ENCODE measurements at regions not wholly inside any gene's neighbourhood (a gene's known extent, or its start where the extent isn't known, plus 50 kb on each side); places are given as distances from the start of the nearest gene placed in this dataset.

DNA sequence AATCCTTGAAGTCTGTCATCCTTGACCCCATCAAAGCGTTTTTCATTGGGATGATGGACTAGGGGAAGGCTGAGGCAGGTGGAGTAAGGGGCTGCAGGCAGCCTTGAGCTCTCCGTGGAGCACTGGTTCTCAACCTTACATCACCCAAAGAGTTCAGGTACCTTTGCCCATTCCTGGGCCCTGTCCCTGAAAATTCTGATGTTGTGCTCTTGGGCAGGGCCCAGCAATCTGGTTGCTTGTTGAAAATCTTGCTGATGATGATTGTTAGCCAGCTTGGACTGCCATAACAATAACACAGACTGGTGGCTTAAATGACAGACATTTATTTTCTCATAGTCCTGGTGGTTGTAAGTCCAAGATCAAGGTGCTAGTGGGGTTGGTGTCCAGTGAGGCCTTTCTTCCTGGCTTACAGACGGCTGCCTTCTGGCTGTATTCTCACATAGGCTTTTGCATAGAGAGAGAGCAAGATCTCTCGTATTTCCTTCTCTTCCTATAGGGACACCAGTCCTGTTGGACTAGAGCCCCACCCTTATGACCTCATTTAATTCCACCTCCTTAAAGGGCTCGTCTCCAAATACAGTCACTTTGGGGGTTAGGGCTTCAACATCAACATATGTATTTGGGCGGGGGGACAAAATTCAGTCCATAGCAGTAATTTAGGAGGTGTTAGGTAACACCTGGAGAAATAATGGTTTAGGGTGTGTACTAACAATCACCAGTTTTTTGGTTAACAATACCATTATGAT, 104.9 kb downstream of the PLEKHG1 start:
- Histone ChIP-seq H3K36me3 (replicated peaks in 1 of 2; ENCODE audit: control insufficient read depth in 1 of 2, insufficient read depth in 2 of 2, low read length in 2 of 2) (no peaks in the 10 kb centered on the region; a peak in 1 of 5 replicates), H4K20me1 (ENCODE audit: insufficient read depth, low read length) (no peaks in the 10 kb centered on the region), H3K4me1 (ENCODE audit: insufficient read depth, low read length) (no peaks in the 10 kb centered on the region), H3K79me2 (ENCODE audit: insufficient read depth, low read length) (no peaks in the 10 kb centered on the region), H3K27me3 (ENCODE audit: control insufficient read depth in 1 of 2, insufficient read depth in 2 of 2, low read length in 2 of 2) (peaks cover 2 to 5% of the 10 kb centered on the region in 2 experiments; a peak in 4 of 5 replicates), H2AFZ (ENCODE audit: low read length) (no peak overlapping the region), H3K9ac (ENCODE audit: insufficient read depth, low read depth, low read length) (no peak overlapping the region), H3K4me3 (replicated peaks in 1 of 3; ENCODE audit: insufficient read depth in 1 of 3, low read depth in 2 of 3, low read length in 3 of 3) (no peak overlapping the region), H3K4me2 (ENCODE audit: low read depth, low read length) (no peak overlapping the region), H3K9me3 (ENCODE audit: low read length) (no peaks in the 10 kb centered on the region), H3K27ac (ENCODE audit: extremely low read length, insufficient read depth, low read length) (no peak overlapping the region)
- ATAC-seq, result no peak
- ChIA-PET POLR2A (no interaction called here), CTCF (ENCODE audit: low intra/inter-chr PET ratio, low total read pairs) (no interaction called here)
- 41% methylated on average over 6 of the region's 6 CpGs for WGBS (ENCODE audit: low lambda C conversion rate)
- intact Hi-C loops (cut with micrococcal nuclease; ENCODE audit: unreplicated experiment), result no loop called here
- in situ Hi-C loops (cut with HindIII; ENCODE audit: extremely low pct_ligation_motif_present, low pct_unique_long_range_greater_than_20kb), result no loop called here
- BruUV-seq (replicated peaks), result no TSS peak
- DNase-seq (ENCODE audit: low spot score), result no peak
- FAIRE-seq, result no peak
- no peak for TF ChIP-seq ZNF543 (CRISPR knock-in tag; IDR thresholded peaks at IDR 0.05)
- no peak for TF ChIP-seq ATAD3A (CRISPR knock-in tag; IDR thresholded peaks at IDR 0.05)
- no peak for TF ChIP-seq SRY (CRISPR knock-in tag; IDR thresholded peaks at IDR 0.05)
- no peak for TF ChIP-seq ZKSCAN8 (CRISPR knock-in tag; IDR thresholded peaks at IDR 0.05; ENCODE audit: borderline replicate concordance)
- TF ChIP-seq ZNF572 (CRISPR knock-in tag; IDR thresholded peaks at IDR 0.05), result no peak
- TF ChIP-seq NFYC (CRISPR knock-in tag; IDR thresholded peaks at IDR 0.05), result no peak
- TF ChIP-seq, protein P1, sequence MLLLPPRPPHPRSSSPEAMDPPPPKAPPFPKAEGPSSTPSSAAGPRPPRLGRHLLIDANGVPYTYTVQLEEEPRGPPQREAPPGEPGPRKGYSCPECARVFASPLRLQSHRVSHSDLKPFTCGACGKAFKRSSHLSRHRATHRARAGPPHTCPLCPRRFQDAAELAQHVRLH (CRISPR knock-in tag; IDR thresholded peaks at IDR 0.05; ENCODE audit: borderline replicate concordance, low read depth), result no peak
- no peak for TF ChIP-seq NONO (IDR thresholded peaks at IDR 0.05)
- no peak for TF ChIP-seq NONO (CRISPR knock-in tag; conservative IDR thresholded peaks at IDR 0.05)
- TF ChIP-seq ARNTL (CRISPR knock-in tag; IDR thresholded peaks at IDR 0.05), result no peak
- no peak for TF ChIP-seq MTA3 (CRISPR knock-in tag; IDR thresholded peaks at IDR 0.05)
- TF ChIP-seq, protein P2, sequence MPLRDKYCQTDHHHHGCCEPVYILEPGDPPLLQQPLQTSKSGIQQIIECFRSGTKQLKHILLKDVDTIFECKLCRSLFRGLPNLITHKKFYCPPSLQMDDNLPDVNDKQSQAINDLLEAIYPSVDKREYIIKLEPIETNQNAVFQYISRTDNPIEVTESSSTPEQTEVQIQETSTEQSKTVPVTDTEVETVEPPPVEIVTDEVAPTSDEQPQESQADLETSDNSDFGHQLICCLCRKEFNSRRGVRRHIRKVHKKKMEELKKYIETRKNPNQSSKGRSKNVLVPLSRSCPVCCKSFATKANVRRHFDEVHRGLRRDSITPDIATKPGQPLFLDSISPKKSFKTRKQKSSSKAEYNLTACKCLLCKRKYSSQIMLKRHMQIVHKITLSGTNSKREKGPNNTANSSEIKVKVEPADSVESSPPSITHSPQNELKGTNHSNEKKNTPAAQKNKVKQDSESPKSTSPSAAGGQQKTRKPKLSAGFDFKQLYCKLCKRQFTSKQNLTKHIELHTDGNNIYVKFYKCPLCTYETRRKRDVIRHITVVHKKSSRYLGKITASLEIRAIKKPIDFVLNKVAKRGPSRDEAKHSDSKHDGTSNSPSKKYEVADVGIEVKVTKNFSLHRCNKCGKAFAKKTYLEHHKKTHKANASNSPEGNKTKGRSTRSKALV (CRISPR knock-in tag; IDR thresholded peaks at IDR 0.05), result no peak
- no peak for TF ChIP-seq ZNF850 (CRISPR knock-in tag; conservative IDR thresholded peaks at IDR 0.05)
- TF ChIP-seq, protein P3, sequence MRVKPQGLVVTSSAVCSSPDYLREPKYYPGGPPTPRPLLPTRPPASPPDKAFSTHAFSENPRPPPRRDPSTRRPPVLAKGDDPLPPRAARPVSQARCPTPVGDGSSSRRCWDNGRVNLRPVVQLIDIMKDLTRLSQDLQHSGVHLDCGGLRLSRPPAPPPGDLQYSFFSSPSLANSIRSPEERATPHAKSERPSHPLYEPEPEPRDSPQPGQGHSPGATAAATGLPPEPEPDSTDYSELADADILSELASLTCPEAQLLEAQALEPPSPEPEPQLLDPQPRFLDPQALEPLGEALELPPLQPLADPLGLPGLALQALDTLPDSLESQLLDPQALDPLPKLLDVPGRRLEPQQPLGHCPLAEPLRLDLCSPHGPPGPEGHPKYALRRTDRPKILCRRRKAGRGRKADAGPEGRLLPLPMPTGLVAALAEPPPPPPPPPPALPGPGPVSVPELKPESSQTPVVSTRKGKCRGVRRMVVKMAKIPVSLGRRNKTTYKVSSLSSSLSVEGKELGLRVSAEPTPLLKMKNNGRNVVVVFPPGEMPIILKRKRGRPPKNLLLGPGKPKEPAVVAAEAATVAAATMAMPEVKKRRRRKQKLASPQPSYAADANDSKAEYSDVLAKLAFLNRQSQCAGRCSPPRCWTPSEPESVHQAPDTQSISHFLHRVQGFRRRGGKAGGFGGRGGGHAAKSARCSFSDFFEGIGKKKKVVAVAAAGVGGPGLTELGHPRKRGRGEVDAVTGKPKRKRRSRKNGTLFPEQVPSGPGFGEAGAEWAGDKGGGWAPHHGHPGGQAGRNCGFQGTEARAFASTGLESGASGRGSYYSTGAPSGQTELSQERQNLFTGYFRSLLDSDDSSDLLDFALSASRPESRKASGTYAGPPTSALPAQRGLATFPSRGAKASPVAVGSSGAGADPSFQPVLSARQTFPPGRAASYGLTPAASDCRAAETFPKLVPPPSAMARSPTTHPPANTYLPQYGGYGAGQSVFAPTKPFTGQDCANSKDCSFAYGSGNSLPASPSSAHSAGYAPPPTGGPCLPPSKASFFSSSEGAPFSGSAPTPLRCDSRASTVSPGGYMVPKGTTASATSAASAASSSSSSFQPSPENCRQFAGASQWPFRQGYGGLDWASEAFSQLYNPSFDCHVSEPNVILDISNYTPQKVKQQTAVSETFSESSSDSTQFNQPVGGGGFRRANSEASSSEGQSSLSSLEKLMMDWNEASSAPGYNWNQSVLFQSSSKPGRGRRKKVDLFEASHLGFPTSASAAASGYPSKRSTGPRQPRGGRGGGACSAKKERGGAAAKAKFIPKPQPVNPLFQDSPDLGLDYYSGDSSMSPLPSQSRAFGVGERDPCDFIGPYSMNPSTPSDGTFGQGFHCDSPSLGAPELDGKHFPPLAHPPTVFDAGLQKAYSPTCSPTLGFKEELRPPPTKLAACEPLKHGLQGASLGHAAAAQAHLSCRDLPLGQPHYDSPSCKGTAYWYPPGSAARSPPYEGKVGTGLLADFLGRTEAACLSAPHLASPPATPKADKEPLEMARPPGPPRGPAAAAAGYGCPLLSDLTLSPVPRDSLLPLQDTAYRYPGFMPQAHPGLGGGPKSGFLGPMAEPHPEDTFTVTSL (CRISPR knock-in tag; IDR thresholded peaks at IDR 0.05; ENCODE audit: borderline replicate concordance), result no peak
- TF ChIP-seq JUNB (CRISPR knock-in tag; IDR thresholded peaks at IDR 0.05; ENCODE audit: borderline replicate concordance), result no peak
- TF ChIP-seq RFXAP (CRISPR knock-in tag; IDR thresholded peaks at IDR 0.05; ENCODE audit: borderline replicate concordance), result no peak
- TF ChIP-seq POLR2AphosphoS5 (IDR thresholded peaks at IDR 0.05; ENCODE audit: low read depth, low read length), result no peak

All from HepG2 (cell line).